Liver (tissue), 8 donors: ENCODE measurements at regions not wholly inside any gene's neighbourhood (a gene's known extent, or its start where the extent isn't known, plus 50 kb on each side); places are given as distances from the start of the nearest gene placed in this dataset.

Source experiments
- DNase-seq: peaks from one replicate; pipeline ENCODE4 v3.0.0-alpha.2; 2017; ENCODE audit warnings: low spot score
- H3K27ac ChIP-seq, 2 donors: one replicate each; pipeline ENCODE4 v1.7.0; 2013; ENCODE audit warnings: inconsistent platforms in 2 of 2, low read length in 2 of 2, control low read depth in 1 of 2, low read depth in 1 of 2, mild to moderate bottlenecking in 1 of 2
- H3K27me3 ChIP-seq, 4 donors: one replicate each; pipeline versions ENCODE4 v1.6.1 to v1.7.0; 2013; ENCODE audit warnings: low read length in 3 of 4, inconsistent platforms in 1 of 4, mild to moderate bottlenecking in 1 of 4, moderate library complexity in 1 of 4; ENCODE audit not compliant: control insufficient read depth in 4 of 4, insufficient read depth in 4 of 4
- H3K36me3 ChIP-seq, 4 donors: one replicate each; pipeline versions ENCODE4 v1.6.1 to v1.7.0; 2013; ENCODE audit warnings: low read length in 3 of 4, mild to moderate bottlenecking in 3 of 4, low read depth in 1 of 4, moderate library complexity in 1 of 4; ENCODE audit not compliant: control insufficient read depth in 4 of 4, insufficient read depth in 3 of 4
- H3K4me1 ChIP-seq, 4 donors: one replicate each; pipeline versions ENCODE4 v1.6.1 to v1.7.0; 2013; ENCODE audit warnings: low read length in 3 of 4, mild to moderate bottlenecking in 3 of 4, moderate library complexity in 1 of 4; ENCODE audit not compliant: control insufficient read depth in 4 of 4, insufficient read depth in 4 of 4
- H3K4me3 ChIP-seq, 3 donors: one replicate each; pipeline versions ENCODE4 v1.6.1 to v1.7.0; 2013; ENCODE audit warnings: low read length in 3 of 3, control low read depth in 1 of 3, low read depth in 1 of 3, mild to moderate bottlenecking in 1 of 3
- H3K9ac ChIP-seq, 2 donors: one replicate each; pipeline ENCODE4 v1.7.0; 2013; ENCODE audit warnings: low read length in 2 of 2, mild to moderate bottlenecking in 2 of 2, moderate library complexity in 2 of 2, control low read depth in 1 of 2, low read depth in 1 of 2
- H3K9me3 ChIP-seq, 4 donors: one replicate each; pipeline versions ENCODE4 v1.6.1 to v1.7.0; 2013; ENCODE audit warnings: low read length in 3 of 4; ENCODE audit not compliant: control insufficient read depth in 4 of 4
- ATF3 ChIP-seq: IDR thresholded peaks from 2 replicates; pipeline ENCODE4 v1.6.1; 2016; ENCODE audit warnings: antibody characterized with exemption
- CTCF ChIP-seq: fragments of 150-350 bp; IDR thresholded peaks from 2 replicates; pipeline ENCODE4 v1.5.1; 2017; ENCODE audit warnings: improper control_type of control experiment, low read depth, low read length; ENCODE audit not compliant: missing input control
- EGR1 ChIP-seq, 2 donors: IDR thresholded peaks; 2 replicates each; pipeline ENCODE4 v1.6.1; 2016 to 2018; ENCODE audit warnings: antibody characterized with exemption in 2 of 2, low read depth in 2 of 2
- FOXA2 ChIP-seq: IDR thresholded peaks from 2 replicates; pipeline ENCODE4 v1.6.1; 2016; ENCODE audit warnings: antibody characterized with exemption
- GABPA ChIP-seq, 2 donors: IDR thresholded peaks in 1 of 2; conservative IDR thresholded peaks in 1 of 2; 2 replicates each; pipeline ENCODE4 v1.6.1; 2016; ENCODE audit warnings: antibody characterized with exemption in 2 of 2, mild to moderate bottlenecking in 1 of 2, moderate library complexity in 1 of 2
- HNF4A ChIP-seq, 2 donors: conservative IDR thresholded peaks; 2 replicates each; pipeline ENCODE4 v1.6.1; 2016; ENCODE audit warnings: antibody characterized with exemption in 2 of 2, mild to moderate bottlenecking in 2 of 2
- HNF4G ChIP-seq: IDR thresholded peaks from 2 replicates; pipeline ENCODE4 v1.6.1; 2016; ENCODE audit warnings: antibody characterized with exemption
- JUND ChIP-seq, 2 donors: IDR thresholded peaks; 2 replicates each; pipeline ENCODE4 v1.6.1; 2016; ENCODE audit warnings: antibody characterized with exemption in 2 of 2
- MAX ChIP-seq: IDR thresholded peaks from 2 replicates; pipeline ENCODE4 v1.6.1; 2016; ENCODE audit warnings: antibody characterized with exemption
- NR2F2 ChIP-seq: IDR thresholded peaks from 2 replicates; pipeline ENCODE4 v1.6.1; 2016; ENCODE audit warnings: antibody characterized with exemption
- RAD21 ChIP-seq, 2 donors: IDR thresholded peaks; 2 replicates each; pipeline ENCODE4 v1.6.1; 2016; ENCODE audit warnings: antibody characterized with exemption in 2 of 2, mild to moderate bottlenecking in 2 of 2
- REST ChIP-seq: IDR thresholded peaks from 2 replicates; pipeline ENCODE4 v1.6.1; 2016; ENCODE audit warnings: antibody characterized with exemption, mild to moderate bottlenecking
- RXRA ChIP-seq, 2 donors: IDR thresholded peaks; 2 replicates each; pipeline ENCODE4 v1.6.1; 2017 to 2018; ENCODE audit warnings: antibody characterized with exemption in 2 of 2, mild to moderate bottlenecking in 1 of 2
- YY1 ChIP-seq: IDR thresholded peaks from 2 replicates; pipeline ENCODE4 v1.6.1; 2016; ENCODE audit warnings: antibody characterized with exemption, mild to moderate bottlenecking
- ZBTB33 ChIP-seq: IDR thresholded peaks from 2 replicates; pipeline ENCODE4 v1.6.1; 2016; ENCODE audit warnings: antibody characterized with exemption
- WGBS: extraction: QIAGEN DNeasy Blood & Tissue Kit; methylation state at CpG from one replicate; pipeline ENCODE4 v1.1.7; 2013; 5-methylcytosine and 5-hydroxymethylcytosine counted together
- donor health status: healthy.
- donor health status: healthy.
- donor health status: healthy.
- donor health status: healthy.
- donor health status: healthy.

- no peak for DNase-seq
- no peaks in the 10 kb centered on the region for H3K4me1 ChIP-seq
- TF ChIP-seq JUND (IDR thresholded peaks at IDR 0.05) (no peak), RXRA (IDR thresholded peaks at IDR 0.05) (no peak), CTCF (no peak), NR2F2 (no peak), FOXA2 (no peak), EGR1 (IDR thresholded peaks at IDR 0.05; ENCODE audit: low read depth in 2 of 2) (no peak)
- no peak overlapping the region for H3K4me3 ChIP-seq
- no peaks in the 10 kb centered on the region for H3K27me3 ChIP-seq
- H3K9ac ChIP-seq = no peak overlapping the region
- no peaks in the 10 kb centered on the region for H3K9me3 ChIP-seq
- no peaks in the 10 kb centered on the region for H3K36me3 ChIP-seq
- H3K27ac ChIP-seq = no peak overlapping the region
These were observed 78.1 kb upstream of the OLFM3 start for GRCh38 chr1:102074874-102075273.

- no peak overlapping the region for H3K4me3 ChIP-seq
- H3K27me3 ChIP-seq = no peaks in the 10 kb centered on the region
- no peaks in the 10 kb centered on the region for H3K4me1 ChIP-seq
- H3K9ac ChIP-seq = no peak overlapping the region
- no peak for DNase-seq
- H3K27ac ChIP-seq = no peak overlapping the region
- TF ChIP-seq JUND (IDR thresholded peaks at IDR 0.05) = no peak
- no peaks in the 10 kb centered on the region for H3K36me3 ChIP-seq
- H3K9me3 ChIP-seq = no peaks in the 10 kb centered on the region
These were observed 74.7 kb upstream of the OLFM3 start for GRCh38 chr1:102071451-102071850.

GRCh38 chr1:102050556-102050955 lies 53.8 kb upstream of the OLFM3 start:
- H3K27me3 ChIP-seq = no peaks in the 10 kb centered on the region
- whole genome bisulfite sequencing = 34% methylated on average over 1 of the region's 1 CpG
- no peak for DNase-seq
- no peak overlapping the region for H3K27ac ChIP-seq
- TF ChIP-seq GABPA (IDR thresholded peaks at IDR 0.05 in 1 of 2, conservative IDR thresholded peaks at IDR 0.05 in 1 of 2) (no peak), FOXA2 (no peak), ZBTB33 (no peak), HNF4G (no peak), RXRA (IDR thresholded peaks at IDR 0.05) (no peak), NR2F2 (no peak), REST (no peak), YY1 (no peak), RAD21 (IDR thresholded peaks at IDR 0.05) (no peak), JUND (IDR thresholded peaks at IDR 0.05) (no peak), HNF4A (conservative IDR thresholded peaks at IDR 0.05) (no peak), MAX (no peak), ATF3 (no peak)
- no peaks in the 10 kb centered on the region for H3K9me3 ChIP-seq
- H3K4me3 ChIP-seq = no peak overlapping the region
- no peaks in the 10 kb centered on the region for H3K4me1 ChIP-seq
- no peak overlapping the region for H3K9ac ChIP-seq
- H3K36me3 ChIP-seq = no peaks in the 10 kb centered on the region
